ENCODE measurements at regions not wholly inside any gene's neighbourhood (a gene's known extent, or its start where the extent isn't known, plus 50 kb on each side); places are given as distances from the start of the nearest gene placed in this dataset.
"Not testable (repeated sequence)": the region's sequence is repeated elsewhere in the genome, so short reads cannot be mapped to it uniquely, and the experiment has no call there.

- DNase-seq: no peak
- TF ChIP-seq CTCF (IDR thresholded peaks at IDR 0.05): no peak
- Mint-ChIP-seq H3K4me1 (no peaks in the 10 kb centered on the region), H3K9me3 (no peaks in the 10 kb centered on the region), H3K27ac (no peak overlapping the region), H3K27me3 (ENCODE audit: low read depth in 2 of 2) (no peaks in the 10 kb centered on the region), H3K4me3 (no peak overlapping the region), H3K36me3 (no peaks in the 10 kb centered on the region)
- no peak for ATAC-seq
- Histone ChIP-seq H3K36me3 (ENCODE audit: control insufficient read depth, insufficient read depth, low read length) (no peaks in the 10 kb centered on the region), H3K4me3 (ENCODE audit: low read length) (no peak overlapping the region), H3K27me3 (ENCODE audit: control insufficient read depth, insufficient read depth, low read length) (no peaks in the 10 kb centered on the region), H3K9me3 (ENCODE audit: control insufficient read depth, insufficient read depth, low read length) (no peaks in the 10 kb centered on the region), H3K27ac (ENCODE audit: low read length) (no peak overlapping the region), H3K4me1 (ENCODE audit: control insufficient read depth, insufficient read depth, low read length) (no peaks in the 10 kb centered on the region)
- intact Hi-C loops (cut with micrococcal nuclease): no loop called here
- WGBS (ENCODE audit: insufficient coverage): no CpG with 5 or more reads among the region's 2 CpGs
Observed at GRCh38 chr15:53122818-53123217, 332.7 kb upstream of the ONECUT1 start.

GRCh38 chr15:53116915-53117314, 326.8 kb upstream of the ONECUT1 start:
- intact Hi-C loops (cut with micrococcal nuclease): loop anchor here (10.0 kb wide), 1 partner anchor 58 kb away; no protein-coding TSS in a partner anchor
- not testable (repeated sequence) for H3K9me3 ChIP-seq (ENCODE audit: control insufficient read depth, insufficient read depth, low read length); ATAC-seq

GRCh38 chr15:53116169-53116568, 326.0 kb upstream of the ONECUT1 start:
- Mint-ChIP-seq H3K36me3 (no peaks in the 10 kb centered on the region), H3K27ac (no peak overlapping the region), H3K9me3 (peaks cover 2 to 9% of the 10 kb centered on the region in 2 donors), H3K4me1 (no peaks in the 10 kb centered on the region), H3K4me3 (no peak overlapping the region), H3K27me3 (ENCODE audit: low read depth in 2 of 2) (no peaks in the 10 kb centered on the region)
- no peaks in the 10 kb centered on the region for H3K36me3 ChIP-seq (ENCODE audit: control insufficient read depth, insufficient read depth, low read length)
- intact Hi-C loops (cut with micrococcal nuclease): loop anchor here (10.0 kb wide), 1 partner anchor 59 kb away; no protein-coding TSS in a partner anchor
- no peak overlapping the region for H3K27ac ChIP-seq (ENCODE audit: low read length)
- ATAC-seq (no peak), DNase-seq (no peak)
- no peak overlapping the region for H3K4me3 ChIP-seq (ENCODE audit: low read length)
- no peaks in the 10 kb centered on the region for H3K27me3 ChIP-seq (ENCODE audit: control insufficient read depth, insufficient read depth, low read length)
- no peaks in the 10 kb centered on the region for H3K4me1 ChIP-seq (ENCODE audit: control insufficient read depth, insufficient read depth, low read length)
- TF ChIP-seq CTCF (IDR thresholded peaks at IDR 0.05): no peak
- H3K9me3 ChIP-seq (ENCODE audit: control insufficient read depth, insufficient read depth, low read length): peaks cover 2% of the 10 kb centered on the region

More at GRCh38 chr15:53116915-53117314, 326.8 kb upstream of the ONECUT1 start:
- H3K27ac ChIP-seq (ENCODE audit: low read length); H3K4me3 ChIP-seq (ENCODE audit: low read length); H3K4me1 ChIP-seq (ENCODE audit: control insufficient read depth, insufficient read depth, low read length); H3K27me3 Mint-ChIP-seq (ENCODE audit: low read depth in 2 of 2); H3K4me3 Mint-ChIP-seq; H3K9me3 Mint-ChIP-seq; H3K36me3 ChIP-seq (ENCODE audit: control insufficient read depth, insufficient read depth, low read length); H3K27ac Mint-ChIP-seq; H3K36me3 Mint-ChIP-seq; DNase-seq; H3K27me3 ChIP-seq (ENCODE audit: control insufficient read depth, insufficient read depth, low read length); H3K4me1 Mint-ChIP-seq: not testable (repeated sequence)

GRCh38 chr15:53115563-53115962, 325.4 kb upstream of the ONECUT1 start:
- no peaks in the 10 kb centered on the region for H3K4me1 Mint-ChIP-seq
- intact Hi-C loops (cut with micrococcal nuclease): loop anchor here (10.0 kb wide), 1 partner anchor 59 kb away; no protein-coding TSS in a partner anchor
- Histone ChIP-seq H3K4me1 (ENCODE audit: control insufficient read depth, insufficient read depth, low read length) (no peaks in the 10 kb centered on the region), H3K4me3 (ENCODE audit: low read length) (no peak overlapping the region), H3K9me3 (ENCODE audit: control insufficient read depth, insufficient read depth, low read length) (peaks cover 2% of the 10 kb centered on the region), H3K27ac (ENCODE audit: low read length) (no peak overlapping the region), H3K27me3 (ENCODE audit: control insufficient read depth, insufficient read depth, low read length) (no peaks in the 10 kb centered on the region), H3K36me3 (ENCODE audit: control insufficient read depth, insufficient read depth, low read length) (no peaks in the 10 kb centered on the region)
- no peak for DNase-seq
- no peak overlapping the region for H3K4me3 Mint-ChIP-seq
- H3K27ac Mint-ChIP-seq: no peak overlapping the region
- no peaks in the 10 kb centered on the region for H3K27me3 Mint-ChIP-seq (ENCODE audit: low read depth in 2 of 2)
- no peak for TF ChIP-seq CTCF (IDR thresholded peaks at IDR 0.05)
- WGBS (ENCODE audit: insufficient coverage): 84% methylated on average over 1 of the region's 1 CpG
- H3K36me3 Mint-ChIP-seq: no peaks in the 10 kb centered on the region
- no peak for ATAC-seq
- peaks cover 4 to 9% of the 10 kb centered on the region in 2 donors for H3K9me3 Mint-ChIP-seq

All from natural killer cell (primary cell).